OCI-LY3 (cell line): ENCODE measurements at regions not wholly inside any gene's neighbourhood (a gene's known extent, or its start where the extent isn't known, plus 50 kb on each side); places are given as distances from the start of the nearest gene placed in this dataset.

Experiments
- H2AFZ ChIP-seq: fragments of 200-600, 300-600 bp; shearing (Covaris generic); 2 replicates; pipeline ENCODE4 v1.6.0; 2014; ENCODE audit warnings: antibody characterized with exemption, low read depth, low read length
- H3K27ac ChIP-seq: fragments of 200-600, 300-600 bp; sonication (generic); 2 replicates; pipeline ENCODE4 v1.5.1; 2014; ENCODE audit warnings: mild to moderate bottlenecking, low read length, moderate library complexity, mixed read lengths
- H3K27me3 ChIP-seq: fragments of 200-600, 300-600 bp; sonication (generic); 2 replicates; pipeline ENCODE4 v1.6.1; 2014; ENCODE audit warnings: low read depth, low read length, mixed read lengths
- H3K36me3 ChIP-seq: fragments of 200-600, 300-600 bp; sonication (generic); replicated peaks from 2 replicates; pipeline ENCODE3; 2014; ENCODE audit warnings: low read depth, low read length, mixed read lengths
- H3K4me1 ChIP-seq: fragments of 300-600, 200-600 bp; sonication (generic); 2 replicates; pipeline ENCODE4 v1.6.1; 2014; ENCODE audit warnings: low read length, mixed read lengths
- H3K4me2 ChIP-seq: fragments of 200-600, 300-600 bp; sonication (generic); 2 replicates; pipeline ENCODE4 v1.6.1; 2014; ENCODE audit warnings: low read length, mixed read lengths
- H3K4me3 ChIP-seq: fragments of 300-600, 200-600 bp; sonication (generic); 2 replicates; pipeline ENCODE4 v1.5.1; 2014; ENCODE audit warnings: antibody characterized with exemption, mild to moderate bottlenecking, low read length, moderate library complexity
- H3K79me2 ChIP-seq: fragments of 300-600, 200-600 bp; shearing (Covaris generic); 2 replicates; pipeline ENCODE4 v1.6.1; 2014; ENCODE audit warnings: mild to moderate bottlenecking, low read length, mixed read lengths
- H3K9ac ChIP-seq: fragments of 300-600, 200-600 bp; shearing (Covaris generic); 2 replicates; pipeline ENCODE4 v1.6.0; 2014; ENCODE audit warnings: mild to moderate bottlenecking, low read length, moderate library complexity
- H3K9me3 ChIP-seq: fragments of 200-600, 300-600 bp; shearing (Covaris generic); 2 replicates; pipeline ENCODE4 v1.6.1; 2014; ENCODE audit warnings: low read length, mixed read lengths; ENCODE audit not compliant: insufficient read depth
- H4K20me1 ChIP-seq: fragments of 200-600, 300-600 bp; sonication (generic); 2 replicates; pipeline ENCODE4 v1.6.1; 2016; ENCODE audit warnings: low read length, mixed read lengths; ENCODE audit not compliant: insufficient read depth
- CTCF ChIP-seq: fragments of 200-600, 300-600 bp; sonication (generic); IDR thresholded peaks from 2 replicates; pipeline ENCODE4 v1.5.1; 2014; ENCODE audit warnings: antibody characterized with exemption, low read length, low read depth
- EZH2phosphoT487 ChIP-seq: fragments of 200-600 bp; shearing (Covaris generic); IDR thresholded peaks from 2 replicates; pipeline ENCODE4 v1.6.1; 2018; ENCODE audit warnings: antibody characterized with exemption, mixed run types, low read depth

GRCh38 chr22:49049691-49050090 lies 778.0 kb downstream of the BRD1 start:
- H3K9ac ChIP-seq = no peak overlapping the region
- H3K4me1 ChIP-seq = no peaks in the 10 kb centered on the region
- H3K9me3 ChIP-seq = no peaks in the 10 kb centered on the region
- H3K4me2 ChIP-seq = no peak overlapping the region
- no peak overlapping the region for H2AFZ ChIP-seq
- no peak overlapping the region for H3K4me3 ChIP-seq
- no peak for TF ChIP-seq CTCF
- no peak for TF ChIP-seq EZH2phosphoT487
- H3K27me3 ChIP-seq = no peaks in the 10 kb centered on the region
- H4K20me1 ChIP-seq = no peaks in the 10 kb centered on the region
- H3K79me2 ChIP-seq = no peaks in the 10 kb centered on the region
- no peaks in the 10 kb centered on the region for H3K36me3 ChIP-seq
- no peak overlapping the region for H3K27ac ChIP-seq

DNA sequence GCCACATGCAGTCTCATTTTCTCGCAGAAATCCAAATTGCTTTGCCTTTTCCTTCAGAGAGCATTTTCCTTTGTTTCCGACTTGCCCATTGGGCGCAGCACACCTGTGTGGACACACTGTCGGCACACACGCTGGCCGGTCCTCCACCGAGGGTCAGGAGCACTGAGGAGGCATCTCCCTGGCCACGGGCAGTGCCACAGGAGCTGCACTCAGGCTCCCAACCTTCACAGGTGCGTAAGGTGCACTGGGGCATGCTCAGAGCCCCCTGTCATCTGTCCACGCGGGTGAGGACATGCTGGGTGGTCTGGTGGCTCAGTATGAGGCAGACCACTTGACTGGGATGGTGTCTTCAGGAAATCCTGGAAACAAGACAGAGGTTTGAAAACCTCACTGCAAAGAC lies 779.1 kb downstream of the BRD1 start:
- TF ChIP-seq EZH2phosphoT487 (no peak), CTCF (no peak)
- Histone ChIP-seq H3K27me3 (no peaks in the 10 kb centered on the region), H3K27ac (no peak overlapping the region), H3K9me3 (no peaks in the 10 kb centered on the region), H2AFZ (no peak overlapping the region), H3K79me2 (no peaks in the 10 kb centered on the region), H3K4me3 (no peak overlapping the region), H3K4me1 (no peaks in the 10 kb centered on the region), H3K36me3 (no peaks in the 10 kb centered on the region), H3K9ac (no peak overlapping the region), H4K20me1 (no peaks in the 10 kb centered on the region), H3K4me2 (no peak overlapping the region)

DNA sequence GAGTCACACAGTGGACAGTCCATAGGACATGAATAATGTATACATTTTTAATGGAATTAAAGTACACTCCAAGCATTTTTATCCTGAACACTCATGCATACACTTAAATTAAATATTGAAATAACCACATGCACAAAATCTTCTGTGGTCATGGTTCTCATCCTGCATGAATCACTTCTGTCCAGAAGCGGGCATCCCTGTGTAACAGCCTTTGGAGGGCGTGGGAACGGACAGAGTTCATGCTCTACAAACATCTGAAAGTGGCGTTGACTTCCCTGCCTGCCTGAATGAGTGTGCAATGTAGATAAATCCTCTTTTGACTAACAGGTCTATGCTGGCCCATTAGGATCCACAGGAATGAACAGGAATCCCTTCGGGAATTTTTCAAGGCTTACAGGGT lies 780.2 kb downstream of the BRD1 start:
- Histone ChIP-seq H3K27me3 (no peaks in the 10 kb centered on the region), H3K4me1 (no peaks in the 10 kb centered on the region), H3K4me3 (no peak overlapping the region), H3K79me2 (no peaks in the 10 kb centered on the region), H4K20me1 (no peaks in the 10 kb centered on the region), H3K9ac (no peak overlapping the region), H2AFZ (no peak overlapping the region), H3K4me2 (no peak overlapping the region), H3K27ac (no peak overlapping the region), H3K9me3 (no peaks in the 10 kb centered on the region), H3K36me3 (no peaks in the 10 kb centered on the region)
- TF ChIP-seq EZH2phosphoT487 (no peak), CTCF (no peak)

- no peaks in the 10 kb centered on the region for H3K36me3 ChIP-seq
- no peaks in the 10 kb centered on the region for H4K20me1 ChIP-seq
- H3K9ac ChIP-seq = no peak overlapping the region
- TF ChIP-seq EZH2phosphoT487 (no peak), CTCF (peak; percentile 16; the same call in 1 of the 2 replicates)
- no peak overlapping the region for H3K27ac ChIP-seq
- no peaks in the 10 kb centered on the region for H3K27me3 ChIP-seq
- no peak overlapping the region for H2AFZ ChIP-seq
- H3K79me2 ChIP-seq = no peaks in the 10 kb centered on the region
- no peaks in the 10 kb centered on the region for H3K9me3 ChIP-seq
- no peak overlapping the region for H3K4me2 ChIP-seq
- no peaks in the 10 kb centered on the region for H3K4me1 ChIP-seq
- no peak overlapping the region for H3K4me3 ChIP-seq
Measured at GRCh38 chr22:49046546-49047361, 780.9 kb downstream of the BRD1 start.
